HEK293T (cell line): ENCODE measurements at regions not wholly inside any gene's neighbourhood (a gene's known extent, or its start where the extent isn't known, plus 50 kb on each side); places are given as distances from the start of the nearest gene placed in this dataset.

Experiments
- CTCF ChIA-PET: fragments of 350-600 bp; formaldehyde crosslinking; extraction: SDS; loops from one replicate; lab custom pipeline; 2021; ENCODE audit warnings: antibody characterized with exemption, inconsistent platforms; lab: Yijun Ruan, JAX
- POLR2A ChIA-PET: fragments of 350-600 bp; formaldehyde crosslinking; extraction: SDS; loops from one replicate; lab custom pipeline; 2020; ENCODE audit warnings: antibody characterized with exemption, inconsistent platforms; lab: Yijun Ruan, JAX
- DNase-seq: peaks from one replicate; pipeline ENCODE4 v3.0.0; 2012; ENCODE audit warnings: mixed read lengths; ENCODE audit errors: extremely low spot score
- ARNT ChIP-seq: fragments of 450-650 bp; IDR thresholded peaks from 2 replicates; pipeline ENCODE4 v1.6.1; 2017; ENCODE audit warnings: mild to moderate bottlenecking
- BHLHE40 ChIP-seq: fragments of 450-650 bp; IDR thresholded peaks from 2 replicates; pipeline ENCODE4 v1.6.1; 2016; ENCODE audit warnings: mild to moderate bottlenecking, moderate library complexity, borderline replicate concordance
- CTBP1 ChIP-seq: fragments of 450-650 bp; IDR thresholded peaks from 2 replicates; pipeline ENCODE4 v1.6.1; 2016; ENCODE audit warnings: borderline replicate concordance
- ELF4 ChIP-seq: fragments of 450-650 bp; IDR thresholded peaks from 2 replicates; pipeline ENCODE4 v1.6.1; 2017; ENCODE audit warnings: antibody characterized with exemption
- FOXA1 ChIP-seq: fragments of 450-650 bp; IDR thresholded peaks from 2 replicates; pipeline ENCODE4 v1.6.1; 2016; ENCODE audit warnings: mild to moderate bottlenecking
- FOXK2 ChIP-seq: fragments of 450-650 bp; IDR thresholded peaks from 2 replicates; pipeline ENCODE4 v1.6.1; 2016; ENCODE audit warnings: mild to moderate bottlenecking
- FOXM1 ChIP-seq: fragments of 450-650 bp; IDR thresholded peaks from 2 replicates; pipeline ENCODE4 v1.6.1; 2017; ENCODE audit warnings: mild to moderate bottlenecking, borderline replicate concordance
- HDGF ChIP-seq: fragments of 450-650 bp; IDR thresholded peaks from 2 replicates; pipeline ENCODE4 v1.6.1; 2017; ENCODE audit warnings: antibody characterized with exemption, borderline replicate concordance
- L3MBTL2 ChIP-seq: fragments of 450-650 bp; conservative IDR thresholded peaks from 2 replicates; pipeline ENCODE4 v1.6.1; 2016; ENCODE audit warnings: mild to moderate bottlenecking
- LEF1 ChIP-seq: fragments of 450-650 bp; IDR thresholded peaks from 2 replicates; pipeline ENCODE4 v1.6.1; 2017; ENCODE audit warnings: mild to moderate bottlenecking, borderline replicate concordance
- NFRKB ChIP-seq: fragments of 450-650 bp; IDR thresholded peaks from 2 replicates; pipeline ENCODE4 v1.6.1; 2016; ENCODE audit warnings: mild to moderate bottlenecking, moderate library complexity
- SP1 ChIP-seq: fragments of 450-650 bp; IDR thresholded peaks from 2 replicates; pipeline ENCODE4 v1.6.1; 2017
- SUZ12 ChIP-seq: fragments of 450-650 bp; IDR thresholded peaks from 2 replicates; pipeline ENCODE4 v1.6.1; 2016; ENCODE audit warnings: mild to moderate bottlenecking
- TARDBP ChIP-seq: fragments of 450-650 bp; IDR thresholded peaks from 2 replicates; pipeline ENCODE4 v1.6.1; 2016
- ZNF384 ChIP-seq: fragments of 450-650 bp; IDR thresholded peaks from 2 replicates; pipeline ENCODE4 v1.6.1; 2016
- TF ChIP-seq, protein P1 (sequence below): fragments of 450-650 bp; IDR thresholded peaks from 2 replicates; pipeline ENCODE4 v1.6.1; 2016

DNA sequence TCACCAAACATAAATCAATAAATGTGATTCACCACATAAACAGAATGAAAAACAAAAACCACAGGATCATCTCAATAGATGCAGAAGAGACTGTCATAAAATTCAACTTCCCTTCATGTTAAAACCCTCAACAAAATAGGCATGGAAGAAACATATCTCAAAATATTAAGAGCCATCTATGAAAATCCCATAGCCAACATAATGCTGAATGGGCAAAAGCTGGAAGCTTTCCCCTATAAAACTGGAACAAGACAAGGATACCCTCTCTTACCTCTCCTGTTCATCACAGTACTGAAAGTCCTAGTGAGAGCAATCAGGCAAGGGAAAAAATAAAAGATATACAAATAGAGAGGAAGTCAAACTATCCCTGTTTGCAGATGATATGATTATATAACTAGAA, 806.1 kb upstream of the MIR17HG start:
- POLR2A ChIA-PET, result no interaction called here
- TF ChIP-seq L3MBTL2, result no peak
- no peak for TF ChIP-seq NFRKB
- TF ChIP-seq SP1, result no peak
- no peak for TF ChIP-seq ELF4
- TF ChIP-seq, protein P1, sequence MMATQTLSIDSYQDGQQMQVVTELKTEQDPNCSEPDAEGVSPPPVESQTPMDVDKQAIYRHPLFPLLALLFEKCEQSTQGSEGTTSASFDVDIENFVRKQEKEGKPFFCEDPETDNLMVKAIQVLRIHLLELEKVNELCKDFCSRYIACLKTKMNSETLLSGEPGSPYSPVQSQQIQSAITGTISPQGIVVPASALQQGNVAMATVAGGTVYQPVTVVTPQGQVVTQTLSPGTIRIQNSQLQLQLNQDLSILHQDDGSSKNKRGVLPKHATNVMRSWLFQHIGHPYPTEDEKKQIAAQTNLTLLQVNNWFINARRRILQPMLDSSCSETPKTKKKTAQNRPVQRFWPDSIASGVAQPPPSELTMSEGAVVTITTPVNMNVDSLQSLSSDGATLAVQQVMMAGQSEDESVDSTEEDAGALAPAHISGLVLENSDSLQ, result no peak
- no peak for TF ChIP-seq ARNT
- no peak for TF ChIP-seq LEF1
- TF ChIP-seq FOXA1, result no peak
- TF ChIP-seq HDGF, result no peak
- no peak for TF ChIP-seq FOXM1
- no peak for DNase-seq
- CTCF ChIA-PET, result no interaction called here

DNA sequence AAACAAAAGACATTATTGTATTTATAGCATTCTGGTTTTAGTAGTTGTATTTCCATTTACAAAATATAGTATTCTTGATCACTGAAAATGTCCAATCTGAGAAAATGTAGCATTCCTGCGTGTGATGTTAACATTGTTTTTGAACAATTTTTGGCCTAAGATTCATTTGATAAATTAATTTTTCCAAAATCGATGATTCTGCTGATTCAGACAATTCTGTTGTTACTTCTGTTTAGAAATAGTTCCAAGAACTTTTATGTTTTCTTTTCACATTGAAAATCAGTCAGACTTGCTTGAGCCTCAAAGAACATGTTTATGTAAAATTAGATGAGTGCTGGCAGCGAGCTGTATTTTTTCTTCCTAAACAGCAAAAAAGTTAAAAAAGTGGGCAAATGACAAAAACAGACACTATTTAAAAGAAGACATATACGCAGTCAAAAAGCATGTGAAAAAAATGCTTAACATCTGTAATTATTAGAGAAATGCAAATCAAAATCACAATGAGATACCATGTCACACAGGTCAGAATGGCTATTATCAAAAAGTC, 804.5 kb upstream of the MIR17HG start:
- TF ChIP-seq ELF4, result no peak
- no peak for TF ChIP-seq NFRKB
- no peak for TF ChIP-seq FOXA1
- no peak for DNase-seq
- POLR2A ChIA-PET, result no interaction called here
- CTCF ChIA-PET, result no interaction called here

DNA sequence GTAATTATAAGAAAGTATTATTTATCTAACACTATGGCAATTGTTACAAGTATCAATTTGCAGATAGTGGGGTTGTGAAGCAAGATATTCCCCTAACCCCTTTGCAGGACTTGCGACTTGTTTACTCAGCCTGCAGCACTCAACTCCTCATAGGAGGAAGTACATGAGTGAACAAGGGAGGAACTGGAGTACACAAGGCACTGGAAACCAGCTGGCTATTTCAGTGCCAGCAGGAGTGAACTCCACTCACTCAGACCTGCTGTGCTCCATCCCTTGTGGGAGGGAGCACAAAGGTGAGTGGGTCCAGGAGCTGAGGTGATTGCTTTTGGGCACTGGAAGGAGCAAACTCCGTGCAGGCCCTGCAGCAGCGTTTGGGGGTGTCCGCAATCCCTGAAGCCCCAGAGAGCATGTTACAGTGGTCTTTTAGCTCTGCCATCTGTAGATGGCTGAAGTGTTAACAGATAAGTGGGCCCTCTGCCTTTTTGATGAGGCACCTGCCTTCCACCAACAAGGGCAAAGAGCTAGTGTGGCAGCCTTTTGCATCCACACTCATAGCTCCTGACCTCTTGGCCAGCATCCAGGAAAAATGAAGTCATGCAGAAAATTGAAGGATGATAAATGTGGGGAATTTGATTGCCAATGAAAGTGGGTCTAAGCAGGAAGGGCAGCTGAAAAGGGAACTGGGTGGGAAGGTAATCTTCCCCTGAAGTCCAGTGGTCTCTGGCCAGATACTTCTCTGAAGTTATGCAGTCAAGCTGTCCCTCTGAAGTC, 802.2 kb upstream of the MIR17HG start:
- CTCF ChIA-PET, result no interaction called here
- no peak for DNase-seq
- POLR2A ChIA-PET, result no interaction called here
- TF ChIP-seq FOXM1, result no peak
- TF ChIP-seq FOXA1, result no peak
- TF ChIP-seq, protein P1, result no peak
- TF ChIP-seq SUZ12, result no peak
- TF ChIP-seq ARNT, result no peak
- TF ChIP-seq BHLHE40, result no peak
- no peak for TF ChIP-seq TARDBP
- no peak for TF ChIP-seq ZNF384
- TF ChIP-seq LEF1, result no peak
- TF ChIP-seq NFRKB, result no peak
- TF ChIP-seq SP1, result no peak
- no peak for TF ChIP-seq CTBP1
- no peak for TF ChIP-seq L3MBTL2
- no peak for TF ChIP-seq FOXK2
- no peak for TF ChIP-seq HDGF
- no peak for TF ChIP-seq ELF4

DNA sequence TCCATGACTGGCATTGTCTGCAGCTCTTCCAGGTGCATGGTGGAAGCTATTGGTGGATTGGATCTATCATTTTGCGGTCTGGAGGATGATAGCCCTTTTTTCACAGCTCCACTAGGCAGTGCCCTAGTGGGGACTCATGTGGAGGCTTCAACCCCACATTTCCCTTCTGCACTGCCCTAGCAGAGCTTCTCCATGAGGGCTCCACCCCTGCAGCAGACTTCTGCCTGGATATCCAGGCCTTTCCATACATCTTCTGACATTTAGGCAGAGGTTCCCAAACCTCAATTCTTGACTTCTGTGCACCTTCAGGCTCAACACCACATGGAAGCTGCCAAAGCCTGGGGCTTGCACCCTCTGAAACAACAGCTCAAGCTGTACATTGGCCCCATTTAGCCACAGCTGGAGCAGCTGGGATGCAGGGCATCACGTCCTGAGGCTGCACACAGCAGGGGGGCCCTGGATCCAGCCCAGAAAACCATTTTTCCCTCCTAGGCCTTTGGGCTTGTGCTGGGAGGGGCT, 800.2 kb upstream of the MIR17HG start:
- TF ChIP-seq SP1 (no peak), SUZ12 (no peak), LEF1 (no peak)
- DNase-seq, result no peak
- ChIA-PET CTCF (no interaction called here), POLR2A (no interaction called here)

DNA sequence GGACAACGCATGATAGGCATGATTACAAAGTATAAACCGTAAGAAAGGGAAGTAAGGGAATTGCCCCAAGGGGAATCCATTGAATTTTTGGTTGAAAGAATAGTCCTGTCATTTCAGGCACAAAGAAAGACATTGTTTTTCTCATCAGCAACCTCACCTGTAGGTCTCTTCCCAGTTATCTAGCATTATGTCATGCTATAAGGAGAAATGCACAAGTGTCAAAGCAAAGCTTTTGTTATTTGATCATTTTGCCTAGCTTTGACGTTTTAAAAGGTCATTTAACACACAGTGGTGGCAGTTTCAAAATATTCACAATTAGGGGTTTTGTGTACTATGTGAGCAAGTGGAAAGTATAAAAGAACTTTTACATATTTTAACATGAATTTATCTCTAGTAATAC, 796.2 kb upstream of the MIR17HG start:
- ChIA-PET POLR2A (no interaction called here), CTCF (no interaction called here)
- DNase-seq, result no peak
- TF ChIP-seq FOXM1, result no peak; the same call in 1 of the 2 replicates
- TF ChIP-seq LEF1, result no peak
- TF ChIP-seq TARDBP, result no peak
- TF ChIP-seq NFRKB, result no peak
- TF ChIP-seq, protein P1, result no peak
- TF ChIP-seq FOXA1, result no peak
- TF ChIP-seq HDGF, result no peak
- no peak for TF ChIP-seq ELF4
- TF ChIP-seq SUZ12, result no peak
- TF ChIP-seq CTBP1, result no peak
- no peak for TF ChIP-seq ARNT
- TF ChIP-seq L3MBTL2, result no peak
- no peak for TF ChIP-seq BHLHE40

DNA sequence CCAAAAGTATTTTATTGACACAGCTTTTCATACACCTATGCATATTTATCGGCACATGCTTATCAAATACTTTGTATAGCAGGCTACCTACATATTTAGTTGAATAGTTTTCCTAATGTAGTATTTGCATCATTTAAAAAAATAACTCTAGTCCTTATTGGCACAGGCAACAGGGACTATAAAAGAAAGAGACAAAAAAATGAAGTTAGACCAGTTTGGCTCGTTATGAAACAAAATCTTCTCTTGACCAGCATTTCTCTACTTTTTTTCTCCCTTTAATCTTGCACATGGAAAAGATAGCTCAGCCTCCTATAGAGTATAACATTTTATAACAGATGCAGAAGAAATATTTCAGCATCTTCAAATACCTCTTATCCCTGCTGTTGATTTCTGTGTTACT, 794.8 kb upstream of the MIR17HG start:
- no peak for TF ChIP-seq L3MBTL2
- TF ChIP-seq ELF4, result no peak
- TF ChIP-seq FOXM1, result no peak
- TF ChIP-seq, protein P1, result no peak
- TF ChIP-seq SUZ12, result no peak
- TF ChIP-seq TARDBP, result no peak
- TF ChIP-seq FOXK2, result no peak
- TF ChIP-seq HDGF, result no peak
- TF ChIP-seq SP1, result no peak
- no peak for TF ChIP-seq BHLHE40
- TF ChIP-seq NFRKB, result no peak
- no peak for TF ChIP-seq LEF1
- no peak for TF ChIP-seq FOXA1
- ChIA-PET POLR2A (no interaction called here), CTCF (interaction anchor here (1.6 kb wide), 1 partner anchor 315 kb away, joined by 4 read pairs; no protein-coding TSS in a partner anchor)
- DNase-seq, result no peak
